ENCODE measurements at regions not wholly inside any gene's neighbourhood (a gene's known extent, or its start where the extent isn't known, plus 50 kb on each side); places are given as distances from the start of the nearest gene placed in this dataset.

GRCh38 chr6:56746767-56747504, 104.2 kb upstream of the DST start:
- no peak for ATAC-seq
- H3K4me3 ChIP-seq: no peak overlapping the region
- 90% methylated on average over 4 of the region's 4 CpGs for WGBS (ENCODE audit: missing lambda C conversion rate)

GRCh38 chr6:56745971-56746370, 103.3 kb upstream of the DST start:
- DNase-seq (ENCODE audit: low read depth in 1 of 2, low spot score in 1 of 2): no peak
- 89% methylated on average over 2 of the region's 2 CpGs for WGBS (ENCODE audit: missing lambda C conversion rate)
- H3K27ac ChIP-seq: 0 out of 6 replicates have a peak overlapping the region, but pooled peaks of 1 of the 2 experiments have one; percentile 21
- TF ChIP-seq CBX2 (IDR thresholded peaks at IDR 0.05; ENCODE audit: borderline replicate concordance, low read depth) (no peak), POLR2AphosphoS2 (conservative IDR thresholded peaks at IDR 0.05; ENCODE audit: low read length) (no peak), USF2 (IDR thresholded peaks at IDR 0.05) (no peak), PBX3 (IDR thresholded peaks at IDR 0.05) (no peak), E2F6 (IDR thresholded peaks at IDR 0.05; ENCODE audit: borderline replicate concordance, low read depth) (no peak), ZFP36 (IDR thresholded peaks at IDR 0.05; ENCODE audit: borderline replicate concordance, partially characterized antibody) (no peak), HOXB13 (CRISPR knock-in tag; IDR thresholded peaks at IDR 0.05; ENCODE audit: low read depth) (no peak), ELK1 (IDR thresholded peaks at IDR 0.05; ENCODE audit: low read depth, low read length) (no peak), ZNF302 (CRISPR knock-in tag; IDR thresholded peaks at IDR 0.05) (no peak), SREBF2 (IDR thresholded peaks at IDR 0.05) (no peak), RNF2 (IDR thresholded peaks at IDR 0.05; ENCODE audit: borderline replicate concordance, low read depth) (no peak), BHLHE40 (IDR thresholded peaks at IDR 0.05; ENCODE audit: low read depth, low read length) (no peak), CEBPB (IDR thresholded peaks at IDR 0.05) (no peak), RCOR1 (IDR thresholded peaks at IDR 0.05; ENCODE audit: low read depth, low read length) (no peak), ESRRA (IDR thresholded peaks at IDR 0.05; ENCODE audit: borderline replicate concordance, low read length) (no peak), MAFK (IDR thresholded peaks at IDR 0.05; ENCODE audit: partially characterized antibody) (no peak)
- peaks cover 87% of the 10 kb centered on the region for H3K4me1 ChIP-seq
- no peak for FAIRE-seq
- ATAC-seq: no peak
- CTCF ChIA-PET: interaction anchor here (2.0 kb wide), 1 partner anchor 105 kb away, joined by 7 read pairs; no protein-coding TSS in a partner anchor
- H3K9me3 ChIP-seq: no peaks in the 10 kb centered on the region
- no peak overlapping the region for H3K4me2 ChIP-seq
- no peak overlapping the region for H3K4me3 ChIP-seq
- POLR2A ChIA-PET: no interaction called here

More at GRCh38 chr6:56746767-56747504, 104.2 kb upstream of the DST start:
- TF ChIP-seq NFE2L2 (conservative IDR thresholded peaks at IDR 0.05; ENCODE audit: low read length): no peak
- Histone ChIP-seq H3K4me1 (peaks cover 87% of the 10 kb centered on the region), H3K4me2 (no peak overlapping the region), H3K9me3 (no peaks in the 10 kb centered on the region), H3K27ac (peak overlapping the region in 1 of 2 experiments; percentile 58; a peak in 2 of 6 replicates)
- no peak for DNase-seq (ENCODE audit: low read depth in 1 of 2, low spot score in 1 of 2)
- ChIA-PET CTCF (interaction anchor here (1.2 kb wide), 1 partner anchor 11 kb away, joined by 3 read pairs; no protein-coding TSS in a partner anchor), POLR2A (no interaction called here)
- no peak for FAIRE-seq

GRCh38 chr6:56745081-56745480, 102.4 kb upstream of the DST start:
- POLR2A ChIA-PET: no interaction called here
- H3K27ac ChIP-seq: no peak overlapping the region
- H3K4me2 ChIP-seq: no peak overlapping the region
- TF ChIP-seq ZC3H11A (IDR thresholded peaks at IDR 0.05) (no peak), RARB (CRISPR knock-in tag; IDR thresholded peaks at IDR 0.05) (no peak), POLR2A (IDR thresholded peaks at IDR 0.05; ENCODE audit: low read length) (no peak), PHF8 (IDR thresholded peaks at IDR 0.05; ENCODE audit: borderline replicate concordance, low read depth) (no peak), RFX5 (IDR thresholded peaks at IDR 0.05) (no peak), HMGXB4 (CRISPR knock-in tag; IDR thresholded peaks at IDR 0.05; ENCODE audit: borderline replicate concordance) (no peak), ATOH8 (CRISPR knock-in tag; IDR thresholded peaks at IDR 0.05; ENCODE audit: low read depth) (no peak), ZFP36 (IDR thresholded peaks at IDR 0.05; ENCODE audit: borderline replicate concordance, partially characterized antibody) (no peak), MAFK (IDR thresholded peaks at IDR 0.05; ENCODE audit: partially characterized antibody) (no peak), HOXB13 (CRISPR knock-in tag; IDR thresholded peaks at IDR 0.05; ENCODE audit: low read depth) (no peak), NPAS2 (CRISPR knock-in tag; IDR thresholded peaks at IDR 0.05; ENCODE audit: borderline replicate concordance) (no peak), BHLHE40 (IDR thresholded peaks at IDR 0.05; ENCODE audit: low read depth, low read length) (no peak)
- CTCF ChIA-PET: interaction anchor here (0.7 to 2.0 kb wide), 5 partner anchors 12 to 106 kb away, joined by 3 to 8 read pairs (median 4); no protein-coding TSS in a partner anchor
- FAIRE-seq: no peak
- ATAC-seq: no peak
- H3K4me1 ChIP-seq: peaks cover 87% of the 10 kb centered on the region
- no peak overlapping the region for H3K4me3 ChIP-seq
- no peak for DNase-seq (ENCODE audit: low read depth in 1 of 2, low spot score in 1 of 2)
- no peaks in the 10 kb centered on the region for H3K9me3 ChIP-seq
- 78% methylated on average over 2 of the region's 2 CpGs for WGBS (ENCODE audit: missing lambda C conversion rate)
